ENCODE measurements at regions not wholly inside any gene's neighbourhood (a gene's known extent, or its start where the extent isn't known, plus 50 kb on each side); places are given as distances from the start of the nearest gene placed in this dataset.

DNA sequence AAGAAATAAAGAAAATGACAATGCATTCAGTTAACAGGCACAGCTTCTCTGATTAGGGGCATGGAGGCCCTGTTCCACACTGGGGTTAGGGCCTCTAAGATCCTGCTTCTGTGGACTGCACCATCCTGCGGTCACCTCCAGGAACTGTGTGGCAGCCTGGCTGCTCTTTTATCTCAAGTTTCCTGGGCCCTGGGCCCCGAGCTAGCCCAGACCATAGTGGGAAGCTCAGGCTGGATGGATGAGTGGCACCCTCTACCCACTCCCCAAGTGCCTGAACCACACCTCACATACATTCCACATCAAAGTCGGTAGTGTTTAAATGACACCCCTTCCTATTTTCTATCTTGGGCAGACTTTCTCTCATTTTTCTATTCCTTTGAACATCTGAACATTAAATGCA, 461.5 kb upstream of the MKI67 start:
- Histone ChIP-seq H3K9me2 (replicated peaks; ENCODE audit: insufficient read depth) (no peaks in the 10 kb centered on the region), H2AFZ (no peak overlapping the region), H4K20me1 (ENCODE audit: insufficient read depth, poor library complexity, severe bottlenecking) (no peaks in the 10 kb centered on the region), H3K36me3 (replicated peaks; ENCODE audit: insufficient read depth, low read depth) (no peaks in the 10 kb centered on the region), H3K4me2 (no peak overlapping the region), H3K27me3 (no peaks in the 10 kb centered on the region), H3K79me2 (no peaks in the 10 kb centered on the region), H3K27ac (no peak overlapping the region), H3K4me1 (ENCODE audit: insufficient read depth) (no peaks in the 10 kb centered on the region), H3K9me3 (ENCODE audit: low read depth) (no peaks in the 10 kb centered on the region), H3K4me3 (no peak overlapping the region)
- no peak for DNase-seq (ENCODE audit: low spot score)
- TF ChIP-seq EZH2phosphoT487 (IDR thresholded peaks at IDR 0.05; ENCODE audit: low read depth, severe bottlenecking, unreplicated experiment) (no peak), EZH2 (IDR thresholded peaks at IDR 0.05; ENCODE audit: borderline replicate concordance) (no peak)
- TF ChIP-seq, protein P1, sequence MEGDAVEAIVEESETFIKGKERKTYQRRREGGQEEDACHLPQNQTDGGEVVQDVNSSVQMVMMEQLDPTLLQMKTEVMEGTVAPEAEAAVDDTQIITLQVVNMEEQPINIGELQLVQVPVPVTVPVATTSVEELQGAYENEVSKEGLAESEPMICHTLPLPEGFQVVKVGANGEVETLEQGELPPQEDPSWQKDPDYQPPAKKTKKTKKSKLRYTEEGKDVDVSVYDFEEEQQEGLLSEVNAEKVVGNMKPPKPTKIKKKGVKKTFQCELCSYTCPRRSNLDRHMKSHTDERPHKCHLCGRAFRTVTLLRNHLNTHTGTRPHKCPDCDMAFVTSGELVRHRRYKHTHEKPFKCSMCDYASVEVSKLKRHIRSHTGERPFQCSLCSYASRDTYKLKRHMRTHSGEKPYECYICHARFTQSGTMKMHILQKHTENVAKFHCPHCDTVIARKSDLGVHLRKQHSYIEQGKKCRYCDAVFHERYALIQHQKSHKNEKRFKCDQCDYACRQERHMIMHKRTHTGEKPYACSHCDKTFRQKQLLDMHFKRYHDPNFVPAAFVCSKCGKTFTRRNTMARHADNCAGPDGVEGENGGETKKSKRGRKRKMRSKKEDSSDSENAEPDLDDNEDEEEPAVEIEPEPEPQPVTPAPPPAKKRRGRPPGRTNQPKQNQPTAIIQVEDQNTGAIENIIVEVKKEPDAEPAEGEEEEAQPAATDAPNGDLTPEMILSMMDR (IDR thresholded peaks at IDR 0.05; ENCODE audit: poor library complexity): no peak
- 80% methylated on average over 3 of the region's 3 CpGs for WGBS (ENCODE audit: low lambda C conversion rate, missing lambda C conversion rate)

DNA sequence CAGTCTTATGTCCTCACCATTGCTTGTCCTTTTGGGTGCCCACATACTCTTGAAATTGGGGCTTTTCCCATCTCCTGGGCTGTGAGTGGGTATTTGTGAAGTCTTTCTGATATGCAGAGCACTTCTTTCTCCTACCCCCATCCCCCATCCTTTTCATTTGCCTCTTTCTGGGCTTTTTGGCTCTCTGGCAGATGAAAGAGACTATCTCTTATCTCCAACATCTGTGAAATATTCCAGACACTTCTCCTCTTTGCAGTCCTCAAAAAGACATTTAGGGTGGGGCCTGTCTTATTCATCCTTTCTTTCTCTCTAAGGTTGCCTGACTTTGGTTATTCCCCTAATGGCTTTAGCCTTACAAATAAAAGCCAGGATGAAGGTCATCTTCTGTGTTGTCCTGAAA, 462.2 kb upstream of the MKI67 start:
- H3K36me3 ChIP-seq (replicated peaks; ENCODE audit: insufficient read depth, low read depth): no peaks in the 10 kb centered on the region
- H3K9me2 ChIP-seq (replicated peaks; ENCODE audit: insufficient read depth): no peaks in the 10 kb centered on the region
- H3K27me3 ChIP-seq: no peaks in the 10 kb centered on the region
- no peak overlapping the region for H2AFZ ChIP-seq
- H3K4me2 ChIP-seq: no peak overlapping the region
- H3K4me1 ChIP-seq (ENCODE audit: insufficient read depth): no peaks in the 10 kb centered on the region
- no peak overlapping the region for H3K4me3 ChIP-seq
- no peaks in the 10 kb centered on the region for H3K9me3 ChIP-seq (ENCODE audit: low read depth)
- no peak overlapping the region for H3K27ac ChIP-seq
- H4K20me1 ChIP-seq (ENCODE audit: insufficient read depth, poor library complexity, severe bottlenecking): no peaks in the 10 kb centered on the region
- no peak for TF ChIP-seq EZH2phosphoT487 (IDR thresholded peaks at IDR 0.05; ENCODE audit: low read depth, severe bottlenecking, unreplicated experiment)
- TF ChIP-seq, protein P1 (IDR thresholded peaks at IDR 0.05; ENCODE audit: poor library complexity): no peak
- no peak for TF ChIP-seq EZH2 (IDR thresholded peaks at IDR 0.05; ENCODE audit: borderline replicate concordance)
- H3K79me2 ChIP-seq: no peaks in the 10 kb centered on the region
- DNase-seq (ENCODE audit: low spot score): no peak

DNA sequence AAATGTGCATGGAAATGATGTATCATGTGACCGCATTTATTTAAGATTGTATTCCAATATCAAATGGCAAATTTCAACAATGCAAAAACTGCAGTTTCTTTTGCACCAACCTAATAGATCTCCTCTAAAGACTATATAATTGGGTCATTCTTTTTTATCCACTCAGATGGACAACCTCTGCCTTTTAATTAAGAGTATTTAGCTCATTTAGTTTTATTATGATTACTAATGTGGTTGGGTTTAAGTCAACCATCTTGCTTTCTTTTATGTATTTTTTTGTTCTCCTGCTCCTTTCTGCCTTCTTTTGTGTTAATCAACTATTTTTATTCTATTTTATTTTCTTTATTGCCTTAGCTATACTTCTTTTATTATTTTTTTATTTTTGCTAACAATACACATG, 468.5 kb upstream of the MKI67 start:
- Histone ChIP-seq H3K9me3 (ENCODE audit: low read depth) (no peaks in the 10 kb centered on the region), H3K79me2 (no peaks in the 10 kb centered on the region), H3K4me3 (no peak overlapping the region), H3K9me2 (replicated peaks; ENCODE audit: insufficient read depth) (no peaks in the 10 kb centered on the region), H3K27me3 (no peaks in the 10 kb centered on the region), H3K4me1 (ENCODE audit: insufficient read depth) (no peaks in the 10 kb centered on the region), H2AFZ (no peak overlapping the region), H3K36me3 (replicated peaks; ENCODE audit: insufficient read depth, low read depth) (no peaks in the 10 kb centered on the region), H4K20me1 (ENCODE audit: insufficient read depth, poor library complexity, severe bottlenecking) (no peaks in the 10 kb centered on the region), H3K27ac (no peak overlapping the region), H3K4me2 (no peak overlapping the region)
- WGBS (ENCODE audit: low lambda C conversion rate, missing lambda C conversion rate): 100% methylated on average over 1 of the region's 1 CpG
- TF ChIP-seq, protein P1 (IDR thresholded peaks at IDR 0.05; ENCODE audit: poor library complexity): no peak
- TF ChIP-seq EZH2phosphoT487 (IDR thresholded peaks at IDR 0.05; ENCODE audit: low read depth, severe bottlenecking, unreplicated experiment) (no peak), EZH2 (IDR thresholded peaks at IDR 0.05; ENCODE audit: borderline replicate concordance) (no peak)
- no peak for DNase-seq (ENCODE audit: low spot score)

DNA sequence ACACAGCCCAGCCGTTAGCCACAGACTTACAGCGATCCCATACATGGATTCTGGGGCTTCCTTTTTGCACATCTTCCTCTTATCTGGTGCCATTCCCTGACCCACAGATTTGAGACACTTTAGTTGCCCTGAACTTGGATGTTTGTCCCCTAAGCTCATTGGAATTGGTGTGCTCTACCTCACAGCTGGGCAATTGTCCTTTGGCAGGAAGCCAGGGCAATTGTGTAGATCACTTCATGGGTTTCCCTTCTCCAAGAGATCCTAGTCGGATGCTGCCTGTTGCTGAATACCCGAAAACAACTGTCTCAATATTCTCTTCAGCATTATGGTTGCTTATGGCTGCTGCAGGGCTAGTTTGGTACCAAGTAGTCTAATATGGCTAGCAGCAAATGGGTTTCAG, 470.7 kb upstream of the MKI67 start:
- no peaks in the 10 kb centered on the region for H3K79me2 ChIP-seq
- no peaks in the 10 kb centered on the region for H3K4me1 ChIP-seq (ENCODE audit: insufficient read depth)
- H3K4me3 ChIP-seq: no peak overlapping the region
- H3K9me3 ChIP-seq (ENCODE audit: low read depth): no peaks in the 10 kb centered on the region
- no peak overlapping the region for H2AFZ ChIP-seq
- no peaks in the 10 kb centered on the region for H3K9me2 ChIP-seq (replicated peaks; ENCODE audit: insufficient read depth)
- no peaks in the 10 kb centered on the region for H4K20me1 ChIP-seq (ENCODE audit: insufficient read depth, poor library complexity, severe bottlenecking)
- TF ChIP-seq EZH2 (IDR thresholded peaks at IDR 0.05; ENCODE audit: borderline replicate concordance) (no peak), EZH2phosphoT487 (IDR thresholded peaks at IDR 0.05; ENCODE audit: low read depth, severe bottlenecking, unreplicated experiment) (no peak)
- TF ChIP-seq, protein P1 (IDR thresholded peaks at IDR 0.05; ENCODE audit: poor library complexity): no peak
- no peak overlapping the region for H3K27ac ChIP-seq
- no peak for DNase-seq (ENCODE audit: low spot score)
- no peaks in the 10 kb centered on the region for H3K36me3 ChIP-seq (replicated peaks; ENCODE audit: insufficient read depth, low read depth)
- no peaks in the 10 kb centered on the region for H3K27me3 ChIP-seq
- WGBS (ENCODE audit: low lambda C conversion rate, missing lambda C conversion rate): 95% methylated on average over 4 of the region's 4 CpGs
- no peak overlapping the region for H3K4me2 ChIP-seq
